GM12875 (cell line): ENCODE measurements at regions not wholly inside any gene's neighbourhood (a gene's known extent, or its start where the extent isn't known, plus 50 kb on each side); places are given as distances from the start of the nearest gene placed in this dataset.
"Not testable (repeated sequence)": the region's sequence is repeated elsewhere in the genome, so short reads cannot be mapped to it uniquely, and the experiment has no call there.

ENCODE experiments used
- H3K4me3 ChIP-seq: one replicate; pipeline ENCODE4 v1.5.1; 2011; ENCODE audit warnings: low read depth, low read length, control low read depth
- CTCF ChIP-seq: IDR thresholded peaks from 2 replicates; pipeline ENCODE4 v1.5.1; 2011; ENCODE audit warnings: low read depth, mild to moderate bottlenecking, control low read depth, inconsistent platforms, low read length, moderate library complexity, borderline replicate concordance; ENCODE audit not compliant: insufficient read depth

GRCh38 chr1:5119366-5120234, 465.2 kb downstream of the AJAP1 start:
- no peak for TF ChIP-seq CTCF
- no peak overlapping the region for H3K4me3 ChIP-seq

DNA sequence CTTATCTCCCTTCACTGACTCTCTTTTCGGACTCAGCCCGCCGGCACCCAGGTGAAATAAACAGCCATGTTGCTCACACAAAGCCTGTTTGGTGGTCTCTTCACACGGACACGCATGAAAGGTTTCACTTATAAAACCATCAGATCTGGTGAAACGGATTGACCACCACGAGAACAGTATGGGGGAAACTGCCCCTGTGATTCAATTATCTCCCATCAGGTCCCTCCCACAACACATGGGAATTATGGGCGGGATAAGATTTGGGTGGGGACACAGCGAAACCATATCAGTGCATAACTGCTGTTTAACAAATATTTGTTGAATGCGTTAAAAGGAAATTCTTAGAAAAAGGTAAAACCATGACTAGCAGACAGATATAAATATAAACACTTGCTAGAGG, 464.4 kb downstream of the AJAP1 start:
- not testable (repeated sequence) for H3K4me3 ChIP-seq

- not testable (repeated sequence) for H3K4me3 ChIP-seq
Measured at GRCh38 chr1:5118292-5118691, 463.9 kb downstream of the AJAP1 start.

DNA sequence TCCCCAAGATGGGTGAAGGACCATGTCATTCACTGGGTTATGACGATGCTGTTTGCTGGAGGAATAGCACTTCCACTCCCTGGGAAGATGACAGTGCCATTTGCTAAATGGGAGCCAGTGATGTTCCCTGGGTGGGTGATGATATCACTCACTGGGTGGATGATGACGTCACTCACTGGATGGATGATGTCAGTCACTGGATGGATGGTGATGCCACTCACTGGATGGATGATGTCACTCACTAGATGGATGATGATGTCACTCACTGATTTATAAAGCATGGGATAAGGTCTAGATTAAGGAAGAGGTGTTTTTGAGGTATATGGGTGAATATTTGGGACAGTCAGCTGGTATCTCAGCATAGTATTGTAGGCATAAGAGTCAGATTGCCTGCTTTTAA, 457.2 kb downstream of the AJAP1 start:
- no peak for TF ChIP-seq CTCF
- no peak overlapping the region for H3K4me3 ChIP-seq

DNA sequence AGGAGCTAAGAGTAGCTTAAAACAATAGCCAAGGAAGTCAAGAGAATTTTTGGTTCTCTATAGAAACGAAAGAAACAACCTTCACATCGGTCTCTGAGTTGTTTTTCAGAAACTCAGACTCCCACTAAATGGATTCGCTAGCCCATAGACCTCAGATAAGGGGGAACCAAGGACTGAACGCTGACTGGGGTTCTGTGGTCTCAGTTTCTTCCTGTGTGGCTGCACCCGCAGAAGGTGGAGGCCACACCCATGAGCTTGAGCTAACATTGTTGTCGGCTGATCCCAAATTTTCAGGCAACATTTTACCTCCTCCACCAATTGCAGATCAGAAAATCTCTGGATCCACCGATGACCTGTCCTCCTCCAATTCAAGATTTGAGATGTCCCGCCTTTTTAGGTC, 456.1 kb downstream of the AJAP1 start:
- no peak for TF ChIP-seq CTCF
- H3K4me3 ChIP-seq, result no peak overlapping the region

- TF ChIP-seq CTCF, result no peak
- H3K4me3 ChIP-seq, result no peak overlapping the region
Measured at GRCh38 chr1:5109633-5110032, 455.2 kb downstream of the AJAP1 start.

GRCh38 chr1:5108740-5109139, 454.3 kb downstream of the AJAP1 start:
- TF ChIP-seq CTCF, result no peak
- H3K4me3 ChIP-seq, result no peak overlapping the region

- H3K4me3 ChIP-seq, result no peak overlapping the region
- TF ChIP-seq CTCF, result no peak
Measured at GRCh38 chr1:5105744-5106143, 451.3 kb downstream of the AJAP1 start.
